KMS-11 (cell line): ENCODE measurements at regions not wholly inside any gene's neighbourhood (a gene's known extent, or its start where the extent isn't known, plus 50 kb on each side); places are given as distances from the start of the nearest gene placed in this dataset.

Experiments
- H2AFZ ChIP-seq: fragments of 200-600 bp; sonication (generic); 2 replicates; pipeline ENCODE4 v1.6.1; 2016; ENCODE audit warnings: antibody characterized with exemption, mixed run types, low read depth
- H3K27ac ChIP-seq: fragments of 200-600 bp; sonication (generic); 2 replicates; pipeline ENCODE4 v1.6.1; 2016; ENCODE audit warnings: mild to moderate bottlenecking, mixed run types
- H3K27me3 ChIP-seq: fragments of 200-600 bp; sonication (generic); 2 replicates; pipeline ENCODE4 v1.6.1; 2017; ENCODE audit warnings: mild to moderate bottlenecking, low read depth, mixed run types, moderate library complexity; ENCODE audit not compliant: insufficient read depth
- H3K36me3 ChIP-seq: fragments of 200-600 bp; sonication (generic); 2 replicates; pipeline ENCODE4 v1.6.1; 2017; ENCODE audit warnings: mild to moderate bottlenecking, mixed run types; ENCODE audit not compliant: insufficient read depth
- H3K4me1 ChIP-seq: fragments of 200-600 bp; sonication (generic); 2 replicates; pipeline ENCODE4 v1.6.1; 2016; ENCODE audit warnings: mild to moderate bottlenecking, low read depth, mixed run types; ENCODE audit not compliant: poor library complexity, severe bottlenecking
- H3K4me2 ChIP-seq: fragments of 200-600 bp; sonication (generic); 2 replicates; pipeline ENCODE4 v1.7.0; 2016; ENCODE audit warnings: mild to moderate bottlenecking, mixed run types
- H3K4me3 ChIP-seq: fragments of 200-600 bp; sonication (generic); IDR thresholded peaks from 2 replicates; pipeline ENCODE4 v1.6.1; 2017; ENCODE audit warnings: low read depth, low read length, mixed read lengths; ENCODE audit not compliant: insufficient read depth
- H3K79me2 ChIP-seq: fragments of 200-600 bp; sonication (generic); 2 replicates; pipeline ENCODE4 v1.6.1; 2016; ENCODE audit warnings: low read depth, mixed run types; ENCODE audit not compliant: insufficient read depth
- H3K9ac ChIP-seq: fragments of 200-600 bp; sonication (generic); 2 replicates; pipeline ENCODE4 v1.6.1; 2016; ENCODE audit warnings: mild to moderate bottlenecking, mixed run types
- H4K20me1 ChIP-seq: fragments of 200-600 bp; sonication (generic); 2 replicates; pipeline ENCODE4 v1.6.1; 2016; ENCODE audit warnings: mild to moderate bottlenecking, mixed run types; ENCODE audit not compliant: insufficient read depth
- CTCF ChIP-seq: fragments of 200-600 bp; sonication (generic); conservative IDR thresholded peaks from 2 replicates; pipeline ENCODE4 v1.6.1; 2017; ENCODE audit warnings: low read depth, mild to moderate bottlenecking, antibody characterized with exemption, low read length, moderate library complexity, mixed read lengths

- Histone ChIP-seq H3K4me2 (no peak overlapping the region), H3K9ac (no peak overlapping the region), H2AFZ (no peak overlapping the region), H3K36me3 (no peaks in the 10 kb centered on the region), H3K4me3 (no peak overlapping the region), H3K27me3 (no peaks in the 10 kb centered on the region; the same call in 1 of the 2 replicates), H3K27ac (no peak overlapping the region), H3K79me2 (no peaks in the 10 kb centered on the region), H3K4me1 (no peaks in the 10 kb centered on the region), H4K20me1 (no peaks in the 10 kb centered on the region)
- no peak for TF ChIP-seq CTCF
Measured at GRCh38 chr4:1504595-1505500, 98.6 kb upstream of the NKX1-1 start.

GRCh38 chr4:1503583-1504471 lies 97.6 kb upstream of the NKX1-1 start:
- H3K27me3 ChIP-seq = no peaks in the 10 kb centered on the region; the same call in 1 of the 2 replicates
- H3K4me3 ChIP-seq = no peak overlapping the region
- H3K27ac ChIP-seq = no peak overlapping the region
- H3K4me1 ChIP-seq = no peaks in the 10 kb centered on the region
- H2AFZ ChIP-seq = no peak overlapping the region
- H3K36me3 ChIP-seq = no peaks in the 10 kb centered on the region
- H3K9ac ChIP-seq = no peak overlapping the region
- no peaks in the 10 kb centered on the region for H4K20me1 ChIP-seq
- no peaks in the 10 kb centered on the region for H3K79me2 ChIP-seq
- no peak overlapping the region for H3K4me2 ChIP-seq
- no peak for TF ChIP-seq CTCF

GRCh38 chr4:1502976-1503375 lies 96.7 kb upstream of the NKX1-1 start:
- Histone ChIP-seq H3K79me2 (no peaks in the 10 kb centered on the region), H3K4me3 (no peak overlapping the region), H3K27ac (no peak overlapping the region), H3K27me3 (no peaks in the 10 kb centered on the region; the same call in 1 of the 2 replicates), H3K4me2 (no peak overlapping the region), H4K20me1 (no peaks in the 10 kb centered on the region), H2AFZ (no peak overlapping the region), H3K9ac (no peak overlapping the region), H3K4me1 (no peaks in the 10 kb centered on the region), H3K36me3 (no peaks in the 10 kb centered on the region)
- no peak for TF ChIP-seq CTCF

GRCh38 chr4:1502501-1502886 lies 96.3 kb upstream of the NKX1-1 start:
- no peaks in the 10 kb centered on the region for H3K79me2 ChIP-seq
- no peak overlapping the region for H3K4me2 ChIP-seq
- no peaks in the 10 kb centered on the region for H4K20me1 ChIP-seq
- no peaks in the 10 kb centered on the region; the same call in 1 of the 2 replicates for H3K27me3 ChIP-seq
- no peak overlapping the region for H2AFZ ChIP-seq
- H3K9ac ChIP-seq = no peak overlapping the region
- no peak overlapping the region for H3K4me3 ChIP-seq
- H3K36me3 ChIP-seq = no peaks in the 10 kb centered on the region
- H3K27ac ChIP-seq = no peak overlapping the region
- H3K4me1 ChIP-seq = no peaks in the 10 kb centered on the region
- no peak for TF ChIP-seq CTCF
